Large intestine (tissue), 3 donors: ENCODE measurements at regions not wholly inside any gene's neighbourhood (a gene's known extent, or its start where the extent isn't known, plus 50 kb on each side); places are given as distances from the start of the nearest gene placed in this dataset.

Experiments
- DNase-seq, 2 donors: peaks; one replicate each; pipeline versions ENCODE4 v3.0.0 to v3.0.0-alpha.2; 2013
- H3K27ac ChIP-seq: one replicate; pipeline ENCODE4 v1.5.1; 2013; ENCODE audit warnings: low read length
- H3K27me3 ChIP-seq: 2 replicates; pipeline ENCODE4 v1.6.1; 2013; ENCODE audit warnings: low read length; ENCODE audit not compliant: control insufficient read depth, insufficient read depth
- H3K36me3 ChIP-seq: 2 replicates; pipeline ENCODE4 v1.6.1; 2013; ENCODE audit warnings: low read length; ENCODE audit not compliant: control insufficient read depth, insufficient read depth
- H3K4me1 ChIP-seq: one replicate; pipeline ENCODE4 v1.6.1; 2013; ENCODE audit warnings: low read length; ENCODE audit not compliant: control insufficient read depth, insufficient read depth
- H3K4me3 ChIP-seq: one replicate; pipeline ENCODE4 v1.5.1; 2013; ENCODE audit warnings: low read length
- H3K9me3 ChIP-seq: one replicate; pipeline ENCODE4 v1.6.1; 2013; ENCODE audit warnings: mild to moderate bottlenecking, low read depth, low read length, moderate library complexity; ENCODE audit not compliant: control insufficient read depth
- WGBS: methylation state at CpG from one replicate; pipeline ENCODE4 v1.1.5; 2013; ENCODE audit warnings: low lambda C conversion rate; ENCODE audit not compliant: insufficient coverage; 5-methylcytosine and 5-hydroxymethylcytosine counted together

GRCh38 chr20:24097506-24098245 is 109.1 kb upstream of the GGTLC1 start:
- peaks cover 3% of the 10 kb centered on the region for H3K27me3 ChIP-seq
- no peak for DNase-seq
- no peak overlapping the region for H3K27ac ChIP-seq
- H3K4me3 ChIP-seq, result no peak overlapping the region
- no peaks in the 10 kb centered on the region for H3K4me1 ChIP-seq
- no peaks in the 10 kb centered on the region for H3K9me3 ChIP-seq
- H3K36me3 ChIP-seq, result no peaks in the 10 kb centered on the region
- WGBS, result 100% methylated on average over 1 of the region's 6 CpGs

- H3K4me1 ChIP-seq, result no peaks in the 10 kb centered on the region
- DNase-seq, result no peak
- no peaks in the 10 kb centered on the region for H3K9me3 ChIP-seq
- no CpG with 5 or more reads among the region's 13 CpGs for WGBS
- H3K27me3 ChIP-seq, result peaks cover 3% of the 10 kb centered on the region
- no peak overlapping the region for H3K27ac ChIP-seq
- no peak overlapping the region for H3K4me3 ChIP-seq
- no peaks in the 10 kb centered on the region for H3K36me3 ChIP-seq
Observed at GRCh38 chr20:24096864-24097450, 108.4 kb upstream of the GGTLC1 start.

GRCh38 chr20:24096264-24096663 is 107.7 kb upstream of the GGTLC1 start:
- H3K9me3 ChIP-seq, result no peaks in the 10 kb centered on the region
- H3K4me1 ChIP-seq, result no peaks in the 10 kb centered on the region
- no peak overlapping the region for H3K4me3 ChIP-seq
- no peak for DNase-seq
- no peaks in the 10 kb centered on the region for H3K36me3 ChIP-seq
- H3K27me3 ChIP-seq, result peaks cover 3% of the 10 kb centered on the region
- no peak overlapping the region for H3K27ac ChIP-seq
- no CpG with 5 or more reads among the region's 5 CpGs for whole genome bisulfite sequencing

DNA sequence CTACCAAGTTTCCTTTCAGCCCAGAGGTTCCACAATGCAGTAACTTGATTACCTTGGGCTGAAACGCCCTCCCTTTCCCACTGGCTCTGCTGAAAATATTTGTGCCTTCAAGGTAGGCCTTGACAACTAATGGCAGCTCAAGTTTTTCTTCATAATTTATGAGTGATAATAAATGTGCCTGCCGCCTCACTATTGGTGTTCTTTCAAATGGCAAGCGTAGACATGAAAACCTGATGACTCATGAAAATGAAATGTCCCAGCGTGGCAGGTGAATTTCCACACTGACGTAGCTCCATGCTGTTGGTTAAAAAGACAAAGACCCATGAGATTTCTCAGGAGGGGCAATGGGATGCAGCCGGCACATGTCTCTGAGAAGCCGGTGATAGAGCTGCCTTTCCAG is 107.2 kb upstream of the GGTLC1 start:
- Histone ChIP-seq H3K27ac (no peak overlapping the region), H3K36me3 (no peaks in the 10 kb centered on the region), H3K27me3 (peaks cover 3% of the 10 kb centered on the region), H3K9me3 (no peaks in the 10 kb centered on the region), H3K4me3 (no peak overlapping the region), H3K4me1 (no peaks in the 10 kb centered on the region)
- WGBS, result 100% methylated on average over 2 of the region's 7 CpGs
- DNase-seq, result peak in 1 of 2 donors; percentile 25

DNA sequence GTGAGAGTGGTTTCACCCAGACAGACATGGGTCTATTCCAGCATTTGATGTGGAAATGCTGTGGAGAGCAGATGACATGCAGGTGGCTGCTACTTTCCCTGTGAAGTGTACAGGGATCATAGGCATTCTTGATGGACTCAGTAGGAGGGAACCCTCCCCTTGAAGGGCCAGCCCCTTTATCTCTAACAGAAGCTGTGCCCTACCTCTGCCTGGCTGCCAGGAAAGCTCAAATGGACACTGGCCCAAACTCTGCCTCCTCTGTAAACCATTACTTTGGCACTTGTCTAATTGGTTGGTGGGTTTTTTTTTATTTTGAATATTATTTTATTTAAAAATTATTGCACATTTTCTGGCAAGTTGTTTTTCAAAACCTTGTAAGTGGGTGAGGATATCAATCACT is 106.7 kb upstream of the GGTLC1 start:
- Histone ChIP-seq H3K27ac (no peak overlapping the region), H3K4me1 (no peaks in the 10 kb centered on the region), H3K9me3 (no peaks in the 10 kb centered on the region), H3K27me3 (peaks cover 3% of the 10 kb centered on the region), H3K36me3 (no peaks in the 10 kb centered on the region), H3K4me3 (no peak overlapping the region)
- DNase-seq, result no peak

DNA sequence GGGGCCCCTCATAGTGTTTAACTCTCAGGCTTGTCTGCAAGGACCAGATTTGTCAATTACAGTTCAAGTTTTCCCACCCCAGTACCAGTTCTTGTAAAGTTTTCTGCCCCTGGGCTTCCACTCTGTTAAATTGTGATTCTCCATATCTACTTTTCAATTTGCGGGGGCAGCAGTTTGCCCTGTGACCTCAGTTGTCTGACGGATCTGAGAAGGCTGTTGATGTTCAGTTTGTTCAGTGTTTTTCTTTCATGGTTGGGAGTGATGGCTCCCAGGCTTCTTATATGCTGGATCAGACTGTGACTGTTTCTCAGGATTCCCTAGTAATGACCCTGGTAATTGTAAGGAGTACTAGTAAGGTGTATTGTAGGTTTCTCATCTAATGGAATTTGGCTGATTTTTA is 101.0 kb upstream of the GGTLC1 start:
- DNase-seq, result no peak
- H3K27ac ChIP-seq, result no peak overlapping the region
- no peaks in the 10 kb centered on the region for H3K9me3 ChIP-seq
- WGBS, result 60% methylated on average over 1 of the region's 2 CpGs
- no peaks in the 10 kb centered on the region for H3K27me3 ChIP-seq
- no peaks in the 10 kb centered on the region for H3K4me1 ChIP-seq
- no peak overlapping the region for H3K4me3 ChIP-seq
- no peaks in the 10 kb centered on the region for H3K36me3 ChIP-seq

- Histone ChIP-seq H3K4me3 (no peak overlapping the region), H3K36me3 (no peaks in the 10 kb centered on the region), H3K4me1 (no peaks in the 10 kb centered on the region), H3K27me3 (no peaks in the 10 kb centered on the region), H3K27ac (no peak overlapping the region), H3K9me3 (no peaks in the 10 kb centered on the region)
- no peak for DNase-seq
- WGBS, result 71% methylated on average over 1 of the region's 5 CpGs
Observed at GRCh38 chr20:24086121-24086520, 97.5 kb upstream of the GGTLC1 start.

GRCh38 chr20:24084281-24084680 is 95.7 kb upstream of the GGTLC1 start:
- Histone ChIP-seq H3K27ac (no peak overlapping the region), H3K36me3 (no peaks in the 10 kb centered on the region), H3K4me1 (no peaks in the 10 kb centered on the region), H3K4me3 (no peak overlapping the region), H3K9me3 (no peaks in the 10 kb centered on the region), H3K27me3 (no peaks in the 10 kb centered on the region)
- DNase-seq, result no peak
- WGBS, result no CpG with 5 or more reads among the region's 3 CpGs

GRCh38 chr20:24081077-24081476 is 92.5 kb upstream of the GGTLC1 start:
- Histone ChIP-seq H3K9me3 (no peaks in the 10 kb centered on the region), H3K36me3 (no peaks in the 10 kb centered on the region), H3K27ac (no peak overlapping the region), H3K4me1 (no peaks in the 10 kb centered on the region), H3K27me3 (no peaks in the 10 kb centered on the region), H3K4me3 (no peak overlapping the region)
- DNase-seq, result no peak
- no CpG with 5 or more reads among the region's 6 CpGs for WGBS

DNA sequence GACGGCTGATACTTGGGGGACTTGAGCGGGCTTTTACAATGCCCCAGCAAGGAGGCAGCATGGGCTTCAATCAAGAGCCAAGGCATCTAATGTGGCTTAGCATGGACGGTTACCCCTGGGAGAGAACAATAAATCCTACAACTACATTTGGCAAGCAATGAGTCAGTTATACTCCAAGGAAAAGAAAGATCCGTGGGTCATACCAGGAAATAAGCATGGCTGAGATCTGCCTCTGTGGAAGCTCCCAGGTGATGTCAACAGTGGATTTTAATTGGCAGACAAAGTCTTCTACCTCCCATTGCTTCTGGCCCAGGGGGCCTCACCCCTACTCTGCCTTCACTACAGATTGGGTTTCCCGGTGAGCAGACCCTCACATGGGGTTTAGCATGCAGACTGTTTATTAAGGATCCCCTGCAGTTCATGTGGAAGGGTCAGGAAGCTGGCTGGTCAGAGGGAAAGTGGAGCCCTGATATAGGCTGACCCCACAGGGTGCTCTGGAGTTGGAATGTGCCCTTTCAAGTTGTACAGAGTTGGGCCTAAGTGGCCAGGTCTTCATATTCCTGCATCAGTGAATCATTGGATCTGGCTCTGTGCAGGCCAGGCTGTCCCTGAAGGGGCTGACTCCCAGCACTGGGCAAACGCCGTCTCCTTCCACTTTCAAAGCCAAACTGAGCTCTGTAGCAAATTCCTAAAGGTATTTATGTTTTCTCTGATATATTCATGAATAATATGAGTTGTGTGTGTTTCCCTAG is 91.3 kb upstream of the GGTLC1 start:
- Histone ChIP-seq H3K4me1 (no peaks in the 10 kb centered on the region), H3K27ac (no peak overlapping the region), H3K27me3 (no peaks in the 10 kb centered on the region), H3K4me3 (no peak overlapping the region), H3K36me3 (no peaks in the 10 kb centered on the region), H3K9me3 (no peaks in the 10 kb centered on the region)
- no peak for DNase-seq
- WGBS, result 40% methylated on average over 1 of the region's 7 CpGs
